ENCODE measurements at regions not wholly inside any gene's neighbourhood (a gene's known extent, or its start where the extent isn't known, plus 50 kb on each side); places are given as distances from the start of the nearest gene placed in this dataset.

DNA sequence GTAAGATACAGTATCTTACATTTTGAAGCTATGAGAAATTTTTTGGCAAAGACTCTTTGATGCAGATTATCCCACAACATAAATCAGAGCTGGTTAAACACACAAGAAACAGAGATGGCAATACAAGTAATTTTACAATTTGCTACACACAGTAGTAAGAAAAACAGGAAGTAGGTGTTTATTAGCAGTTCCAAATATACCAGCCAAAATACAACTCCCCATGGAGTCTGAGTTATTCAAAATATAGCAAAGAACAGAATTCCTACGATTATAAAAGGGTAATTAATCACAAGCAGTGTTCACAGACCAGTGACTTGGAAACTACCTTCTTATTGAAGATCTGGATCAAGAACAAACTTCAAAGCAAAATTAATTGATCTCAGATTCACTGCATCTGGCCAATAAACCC is 83.9 kb downstream of the BMP4 start:
- TF ChIP-seq EZH2 (IDR thresholded peaks at IDR 0.05; ENCODE audit: low read depth, low read length, severe bottlenecking) (no peak), ZNF274 (IDR thresholded peaks at IDR 0.05; ENCODE audit: borderline replicate concordance, extremely low read depth, low read length) (no peak), KDM1A (IDR thresholded peaks at IDR 0.05; ENCODE audit: borderline replicate concordance, low read length) (no peak), MAX (IDR thresholded peaks at IDR 0.05) (no peak), POLR2A (IDR thresholded peaks at IDR 0.05; ENCODE audit: control extremely low read depth in 1 of 2, low read depth in 2 of 2, low read length in 2 of 2) (no peak)
- TF ChIP-seq, protein P1, sequence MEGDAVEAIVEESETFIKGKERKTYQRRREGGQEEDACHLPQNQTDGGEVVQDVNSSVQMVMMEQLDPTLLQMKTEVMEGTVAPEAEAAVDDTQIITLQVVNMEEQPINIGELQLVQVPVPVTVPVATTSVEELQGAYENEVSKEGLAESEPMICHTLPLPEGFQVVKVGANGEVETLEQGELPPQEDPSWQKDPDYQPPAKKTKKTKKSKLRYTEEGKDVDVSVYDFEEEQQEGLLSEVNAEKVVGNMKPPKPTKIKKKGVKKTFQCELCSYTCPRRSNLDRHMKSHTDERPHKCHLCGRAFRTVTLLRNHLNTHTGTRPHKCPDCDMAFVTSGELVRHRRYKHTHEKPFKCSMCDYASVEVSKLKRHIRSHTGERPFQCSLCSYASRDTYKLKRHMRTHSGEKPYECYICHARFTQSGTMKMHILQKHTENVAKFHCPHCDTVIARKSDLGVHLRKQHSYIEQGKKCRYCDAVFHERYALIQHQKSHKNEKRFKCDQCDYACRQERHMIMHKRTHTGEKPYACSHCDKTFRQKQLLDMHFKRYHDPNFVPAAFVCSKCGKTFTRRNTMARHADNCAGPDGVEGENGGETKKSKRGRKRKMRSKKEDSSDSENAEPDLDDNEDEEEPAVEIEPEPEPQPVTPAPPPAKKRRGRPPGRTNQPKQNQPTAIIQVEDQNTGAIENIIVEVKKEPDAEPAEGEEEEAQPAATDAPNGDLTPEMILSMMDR (IDR thresholded peaks at IDR 0.05; ENCODE audit: control extremely low read depth in 1 of 3, insufficient read depth in 1 of 3, low read depth in 1 of 3, low read length in 3 of 3) = no peak

All from H1 (cell line).